H1 (cell line): ENCODE measurements at regions not wholly inside any gene's neighbourhood (a gene's known extent, or its start where the extent isn't known, plus 50 kb on each side); places are given as distances from the start of the nearest gene placed in this dataset.

Experiments used
- CTCF ChIA-PET: fragments of 300-600 bp; sonication (Branson Sonifier 250); formaldehyde crosslinking; loops from one replicate; lab custom pipeline; 2021; ENCODE audit not compliant: partially characterized antibody; lab: Charles Lee
- POLR2A ChIA-PET: fragments of 300-600 bp; sonication (Branson Sonifier 250); formaldehyde crosslinking; loops from one replicate; lab custom pipeline; 2021; ENCODE audit warnings: inconsistent platforms; ENCODE audit not compliant: partially characterized antibody; lab: Charles Lee
- DNase-seq, 2 experiments: peaks; one replicate each; pipeline versions ENCODE4 v3.0.0 to v3.0.0-alpha.2; 2010 to 2022; ENCODE audit warnings: low spot score in 2 of 2, low read depth in 1 of 2, mixed read lengths in 1 of 2
- FAIRE-seq: peaks from 2 replicates; lab custom pipeline; 2011; peaks lifted over from hg19 to GRCh38; lab: Jason Lieb, UNC
- H2AFZ ChIP-seq: 2 replicates; pipeline ENCODE4 v1.8.1; 2012; ENCODE audit warnings: low read length, inconsistent platforms
- H2AK5ac ChIP-seq: 2 replicates; pipeline ENCODE4 v1.6.1; 2013; ENCODE audit warnings: low read depth, low read length
- H2BK120ac ChIP-seq: replicated peaks from 2 replicates; pipeline ENCODE3; 2013; ENCODE audit warnings: low read depth, low read length, inconsistent platforms
- H2BK12ac ChIP-seq: 2 replicates; pipeline ENCODE4 v1.6.1; 2013; ENCODE audit warnings: low read depth, low read length
- H2BK15ac ChIP-seq: 2 replicates; pipeline ENCODE4 v1.6.1; 2013; ENCODE audit warnings: low read length
- H2BK20ac ChIP-seq: 2 replicates; pipeline ENCODE4 v1.6.1; 2013; ENCODE audit warnings: low read length
- H2BK5ac ChIP-seq: 2 replicates; pipeline ENCODE4 v1.6.1; 2013; ENCODE audit warnings: low read depth, low read length
- H3K14ac ChIP-seq: 2 replicates; pipeline ENCODE4 v1.6.1; 2013; ENCODE audit warnings: inconsistent platforms; ENCODE audit not compliant: insufficient read length
- H3K18ac ChIP-seq: 2 replicates; pipeline ENCODE4 v1.6.1; 2013; ENCODE audit warnings: low read length; ENCODE audit errors: extremely low read depth
- H3K23ac ChIP-seq: 2 replicates; pipeline ENCODE4 v1.6.1; 2013; ENCODE audit warnings: inconsistent platforms; ENCODE audit not compliant: insufficient read length
- H3K23me2 ChIP-seq: 2 replicates; pipeline ENCODE4 v1.6.1; 2013; ENCODE audit warnings: low read depth, low read length
- H3K27ac ChIP-seq: 2 replicates; pipeline ENCODE4 v1.6.1; 2011; ENCODE audit warnings: low read depth, low read length, inconsistent platforms
- H3K27me3 ChIP-seq, 4 experiments: replicated peaks in 1 of 4; 1 replicate in 1 of 4; 2 replicates in 3 of 4; pipeline versions ENCODE4 v1.6.1 to v1.8.1; 2011 to 2013; ENCODE audit warnings: low read length in 3 of 4, mild to moderate bottlenecking in 3 of 4, inconsistent platforms in 2 of 4, mixed read lengths in 2 of 4, moderate library complexity in 1 of 4; ENCODE audit not compliant: control insufficient read depth in 3 of 4, insufficient read depth in 3 of 4; ENCODE audit errors: extremely low read depth in 1 of 4
- H3K36me3 ChIP-seq, 4 experiments: 2 replicates each; pipeline versions ENCODE4 v1.6.1 to v1.8.1; 2011 to 2013; ENCODE audit warnings: mild to moderate bottlenecking in 4 of 4, low read length in 3 of 4, moderate library complexity in 2 of 4, control low read depth in 1 of 4, inconsistent platforms in 1 of 4; ENCODE audit not compliant: insufficient read depth in 4 of 4, control insufficient read depth in 2 of 4
- H3K4ac ChIP-seq: replicated peaks from 2 replicates; pipeline ENCODE3; 2013; ENCODE audit warnings: low read length, low read depth, mixed read lengths, inconsistent platforms; ENCODE audit not compliant: insufficient read length
- H3K4me1 ChIP-seq, 4 experiments: replicated peaks in 1 of 4; 1 replicate in 1 of 4; 2 replicates in 3 of 4; pipeline versions ENCODE4 v1.6.1 to v1.8.1; 2011 to 2013; ENCODE audit warnings: low read length in 3 of 4, inconsistent platforms in 2 of 4, mixed read lengths in 1 of 4; ENCODE audit not compliant: insufficient read depth in 4 of 4, control insufficient read depth in 3 of 4
- H3K4me2 ChIP-seq, 2 experiments: 2 replicates each; pipeline versions ENCODE4 v1.6.1 to v1.8.1; 2011 to 2013; ENCODE audit warnings: low read depth in 2 of 2, low read length in 2 of 2, control low read depth in 1 of 2, inconsistent platforms in 1 of 2, mild to moderate bottlenecking in 1 of 2; ENCODE audit not compliant: insufficient read depth in 1 of 2
- H3K4me3 ChIP-seq, 4 experiments: fragments of 200-600, 300-600 bp in 1 of 4; sonication (generic), shearing (Covaris generic), sonication (Bioruptor Twin) in 1 of 4; 2 replicates each; pipeline versions ENCODE4 v1.5.1 to v1.8.1; 2011 to 2016; ENCODE audit warnings: low read length in 4 of 4, low read depth in 3 of 4, control low read depth in 2 of 4, inconsistent platforms in 2 of 4, mild to moderate bottlenecking in 2 of 4, mixed read lengths in 1 of 4, moderate library complexity in 1 of 4; ENCODE audit not compliant: insufficient read depth in 2 of 4; ENCODE audit errors: extremely low read depth in 1 of 4
- H3K56ac ChIP-seq: replicated peaks from 2 replicates; pipeline ENCODE3; 2013; ENCODE audit warnings: low read depth, mild to moderate bottlenecking, mixed read lengths, low read length, inconsistent platforms; ENCODE audit not compliant: insufficient read length
- H3K79me1 ChIP-seq: 2 replicates; pipeline ENCODE4 v1.6.1; 2013; ENCODE audit warnings: low read depth, low read length, control low read depth
- H3K79me2 ChIP-seq, 2 experiments: 2 replicates each; pipeline versions ENCODE4 v1.6.1 to v1.8.1; 2012 to 2013; ENCODE audit warnings: low read length in 2 of 2, mild to moderate bottlenecking in 2 of 2, inconsistent platforms in 1 of 2; ENCODE audit not compliant: insufficient read depth in 2 of 2, control insufficient read depth in 1 of 2
- H3K9ac ChIP-seq, 4 experiments: replicated peaks in 1 of 4; 1 replicate in 1 of 4; 2 replicates in 3 of 4; pipeline versions ENCODE4 v1.6.1 to v1.8.1; 2011 to 2013; ENCODE audit warnings: low read depth in 3 of 4, low read length in 3 of 4, control low read depth in 2 of 4, mild to moderate bottlenecking in 2 of 4, moderate library complexity in 2 of 4, inconsistent platforms in 1 of 4; ENCODE audit errors: extremely low read depth in 1 of 4
- H3K9me3 ChIP-seq, 2 experiments: 2 replicates each; pipeline versions ENCODE4 v1.6.1 to v1.8.1; 2012 to 2013; ENCODE audit warnings: mild to moderate bottlenecking in 2 of 2, moderate library complexity in 2 of 2, control low read depth in 1 of 2, inconsistent platforms in 1 of 2, low read depth in 1 of 2, low read length in 1 of 2, mixed read lengths in 1 of 2; ENCODE audit not compliant: insufficient read depth in 2 of 2
- H4K20me1 ChIP-seq, 2 experiments: replicated peaks in 1 of 2; 2 replicates each; pipeline versions ENCODE3 to v1.8.1; 2011 to 2013; ENCODE audit warnings: inconsistent platforms in 2 of 2, low read length in 2 of 2, mild to moderate bottlenecking in 1 of 2; ENCODE audit not compliant: insufficient read depth in 2 of 2, control insufficient read depth in 1 of 2
- H4K5ac ChIP-seq: 2 replicates; pipeline ENCODE4 v1.6.1; 2013; ENCODE audit warnings: low read length, low read depth, mixed read lengths, inconsistent platforms; ENCODE audit not compliant: insufficient read length
- H4K8ac ChIP-seq: 2 replicates; pipeline ENCODE4 v1.8.0; 2013; ENCODE audit warnings: mild to moderate bottlenecking, moderate library complexity, low read length, inconsistent platforms; ENCODE audit not compliant: insufficient read depth; ENCODE audit errors: extremely low read depth
- H4K91ac ChIP-seq: replicated peaks from 2 replicates; pipeline ENCODE3; 2013; ENCODE audit warnings: low read length, mixed read lengths, inconsistent platforms; ENCODE audit not compliant: insufficient read length
- BCL11A ChIP-seq, 2 experiments: IDR thresholded peaks; one replicate each; pipeline ENCODE4 v1.6.1; 2011; ENCODE audit warnings: low read depth in 2 of 2, low read length in 2 of 2, mild to moderate bottlenecking in 2 of 2
- CREB1 ChIP-seq: IDR thresholded peaks from 2 replicates; pipeline ENCODE4 v1.6.1; 2012; ENCODE audit warnings: inconsistent platforms
- EGR1 ChIP-seq: IDR thresholded peaks from 2 replicates; pipeline ENCODE4 v1.6.1; 2011; ENCODE audit warnings: low read depth, low read length, borderline replicate concordance
- GTF2F1 ChIP-seq: IDR thresholded peaks from 2 replicates; pipeline ENCODE4 v1.6.1; 2012; ENCODE audit warnings: low read depth, low read length, improper control_type of control experiment, borderline replicate concordance
- MAFK ChIP-seq: IDR thresholded peaks from 2 replicates; pipeline ENCODE4 v1.6.1; 2012; ENCODE audit warnings: low read depth, mild to moderate bottlenecking, improper control_type of control experiment, low read length
- NANOG ChIP-seq: IDR thresholded peaks from 2 replicates; pipeline ENCODE4 v1.6.1; 2011; ENCODE audit warnings: low read length, low read depth, mild to moderate bottlenecking, inconsistent platforms; ENCODE audit not compliant: insufficient read depth, poor library complexity, severe bottlenecking
- POLR2A ChIP-seq, 2 experiments: IDR thresholded peaks; 1 replicate in 1 of 2; 2 replicates in 1 of 2; pipeline ENCODE4 v1.6.1; 2011; ENCODE audit warnings: low read depth in 2 of 2, low read length in 2 of 2, mild to moderate bottlenecking in 2 of 2; ENCODE audit errors: control extremely low read depth in 1 of 2
- TAF1 ChIP-seq: IDR thresholded peaks from 2 replicates; pipeline ENCODE4 v1.6.1; 2011; ENCODE audit warnings: mild to moderate bottlenecking, low read depth, low read length

GRCh38 chr3:8329598-8329997 is 172.0 kb upstream of the LMCD1 start:
- H2BK12ac ChIP-seq = no peak overlapping the region
- no peak overlapping the region for H2AK5ac ChIP-seq
- H3K4me1 ChIP-seq = no peaks in the 10 kb centered on the region
- H3K9me3 ChIP-seq = peaks cover 0 to 4% of the 10 kb centered on the region in 2 experiments; a peak in 2 of 4 replicates
- H3K18ac ChIP-seq = no peak overlapping the region
- H3K27ac ChIP-seq = no peak overlapping the region
- no peaks in the 10 kb centered on the region for H3K36me3 ChIP-seq
- CTCF ChIA-PET = no interaction called here
- POLR2A ChIA-PET = no interaction called here
- H3K4ac ChIP-seq = no peak overlapping the region
- H2BK5ac ChIP-seq = no peak overlapping the region
- no peak overlapping the region for H4K5ac ChIP-seq
- H3K23ac ChIP-seq = no peak overlapping the region
- no peak overlapping the region for H2AFZ ChIP-seq
- no peaks in the 10 kb centered on the region for H3K23me2 ChIP-seq
- H4K91ac ChIP-seq = no peak overlapping the region
- H3K14ac ChIP-seq = no peak overlapping the region
- H2BK20ac ChIP-seq = no peak overlapping the region
- H2BK15ac ChIP-seq = no peak overlapping the region
- FAIRE-seq (no peak), DNase-seq (no peak)
- no peaks in the 10 kb centered on the region for H3K79me2 ChIP-seq
- no peaks in the 10 kb centered on the region for H3K79me1 ChIP-seq
- no peak overlapping the region for H3K4me3 ChIP-seq
- no peak overlapping the region for H2BK120ac ChIP-seq
- H3K27me3 ChIP-seq = no peaks in the 10 kb centered on the region
- H4K8ac ChIP-seq = no peak overlapping the region
- H3K9ac ChIP-seq = no peak overlapping the region
- no peak overlapping the region for H3K56ac ChIP-seq
- no peaks in the 10 kb centered on the region for H4K20me1 ChIP-seq
- no peak overlapping the region for H3K4me2 ChIP-seq
- TF ChIP-seq NANOG (no peak), POLR2A (IDR thresholded peaks at IDR 0.05; ENCODE audit: control extremely low read depth in 1 of 2, low read depth in 2 of 2, low read length in 2 of 2) (no peak), BCL11A (IDR thresholded peaks at IDR 0.05; ENCODE audit: low read depth in 2 of 2, low read length in 2 of 2) (no peak), CREB1 (no peak), EGR1 (no peak), MAFK (no peak), TAF1 (no peak), GTF2F1 (no peak)
